Colonic mucosa (tissue), 4 donors: ENCODE measurements at regions not wholly inside any gene's neighbourhood (a gene's known extent, or its start where the extent isn't known, plus 50 kb on each side); places are given as distances from the start of the nearest gene placed in this dataset.

Source experiments
- DNase-seq: peaks from one replicate; pipeline ENCODE4 v3.0.0-alpha.2; 2020
- H3K27ac ChIP-seq: fragments of 200-600 bp; one replicate; pipeline ENCODE4 v1.8.0; 2021
- H3K27me3 ChIP-seq: fragments of 200-600 bp; one replicate; pipeline ENCODE4 v1.8.0; 2021
- H3K36me3 ChIP-seq: fragments of 200-600 bp; one replicate; pipeline ENCODE4 v1.8.0; 2021
- H3K4me1 ChIP-seq: fragments of 200-600 bp; one replicate; pipeline ENCODE4 v1.8.0; 2021; ENCODE audit warnings: mild to moderate bottlenecking
- H3K4me3 ChIP-seq: fragments of 200-600 bp; one replicate; pipeline ENCODE4 v1.8.0; 2021
- H3K9ac ChIP-seq, 2 donors: one replicate each; pipeline ENCODE4 v1.7.0; 2013; ENCODE audit warnings: control low read depth in 2 of 2, low read depth in 2 of 2, low read length in 2 of 2
- H3K9me3 ChIP-seq: fragments of 200-600 bp; one replicate; pipeline ENCODE4 v1.8.0; 2021
- intact Hi-C: fragments of 100-400 bp; cut with DNase I; formaldehyde crosslinking; loops from one replicate; pipeline ENCODE4 v1.14.1; 2022
- TF ChIP-seq, protein P1 (sequence below): fragments of 200-600 bp; IDR thresholded peaks from one replicate; pipeline ENCODE4 v1.8.0; 2022; ENCODE audit warnings: antibody characterized with exemption, mild to moderate bottlenecking
- donor health status: healthy.
- donor health status: DM: no; HTN: no; CAD: no.
- donor health status: DM: no; HTN: no; CAD: no.

DNA sequence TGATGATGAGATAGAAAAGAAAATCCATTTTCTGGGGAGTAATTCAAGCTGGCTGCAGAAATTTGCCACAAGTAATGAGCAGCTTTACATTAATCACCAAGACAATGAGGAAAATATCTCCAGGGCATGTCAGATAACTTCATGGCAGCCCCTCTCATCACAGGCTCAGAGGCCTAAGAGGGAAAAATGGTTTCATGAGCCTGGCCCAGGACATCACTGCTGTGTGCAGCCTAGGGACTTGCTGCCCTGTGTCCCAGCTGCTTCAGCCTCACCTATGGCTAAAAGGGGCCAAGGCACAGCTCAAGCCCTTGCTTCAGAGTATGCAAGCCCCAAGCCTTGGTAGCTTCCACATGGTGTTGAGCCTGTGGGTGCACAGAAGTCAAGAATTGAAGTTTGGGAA lies 161.7 kb downstream of the OPA1 start:
- TF ChIP-seq, protein P1, sequence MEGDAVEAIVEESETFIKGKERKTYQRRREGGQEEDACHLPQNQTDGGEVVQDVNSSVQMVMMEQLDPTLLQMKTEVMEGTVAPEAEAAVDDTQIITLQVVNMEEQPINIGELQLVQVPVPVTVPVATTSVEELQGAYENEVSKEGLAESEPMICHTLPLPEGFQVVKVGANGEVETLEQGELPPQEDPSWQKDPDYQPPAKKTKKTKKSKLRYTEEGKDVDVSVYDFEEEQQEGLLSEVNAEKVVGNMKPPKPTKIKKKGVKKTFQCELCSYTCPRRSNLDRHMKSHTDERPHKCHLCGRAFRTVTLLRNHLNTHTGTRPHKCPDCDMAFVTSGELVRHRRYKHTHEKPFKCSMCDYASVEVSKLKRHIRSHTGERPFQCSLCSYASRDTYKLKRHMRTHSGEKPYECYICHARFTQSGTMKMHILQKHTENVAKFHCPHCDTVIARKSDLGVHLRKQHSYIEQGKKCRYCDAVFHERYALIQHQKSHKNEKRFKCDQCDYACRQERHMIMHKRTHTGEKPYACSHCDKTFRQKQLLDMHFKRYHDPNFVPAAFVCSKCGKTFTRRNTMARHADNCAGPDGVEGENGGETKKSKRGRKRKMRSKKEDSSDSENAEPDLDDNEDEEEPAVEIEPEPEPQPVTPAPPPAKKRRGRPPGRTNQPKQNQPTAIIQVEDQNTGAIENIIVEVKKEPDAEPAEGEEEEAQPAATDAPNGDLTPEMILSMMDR = no peak
- no peak overlapping the region for H3K27ac ChIP-seq
- DNase-seq = no peak
- no peaks in the 10 kb centered on the region for H3K4me1 ChIP-seq
- no peaks in the 10 kb centered on the region for H3K27me3 ChIP-seq
- intact Hi-C loops = no loop called here
- no peaks in the 10 kb centered on the region for H3K36me3 ChIP-seq
- no peaks in the 10 kb centered on the region for H3K9me3 ChIP-seq
- H3K4me3 ChIP-seq = no peak overlapping the region
- no peak overlapping the region for H3K9ac ChIP-seq

DNA sequence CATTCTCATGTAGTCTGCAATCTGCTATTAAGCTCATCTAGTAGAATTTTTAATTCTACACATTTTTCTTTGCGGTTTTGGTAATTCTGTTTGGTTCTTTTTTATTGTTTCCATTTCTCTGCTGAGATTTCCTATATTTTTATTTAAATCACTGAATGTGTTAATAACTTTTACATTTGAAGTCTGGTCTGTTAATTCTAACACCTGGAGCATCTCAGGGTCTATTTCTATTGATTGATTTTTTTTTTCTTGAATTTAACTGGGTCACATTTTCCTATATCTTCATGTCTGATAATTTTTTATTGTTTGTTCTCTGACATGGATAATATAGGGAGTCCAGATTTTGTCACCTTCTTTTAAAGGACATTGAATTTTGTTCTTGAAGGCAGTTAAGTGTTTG lies 163.5 kb downstream of the OPA1 start:
- intact Hi-C loops = no loop called here
- no peak overlapping the region for H3K4me3 ChIP-seq
- TF ChIP-seq, protein P1 = no peak

DNA sequence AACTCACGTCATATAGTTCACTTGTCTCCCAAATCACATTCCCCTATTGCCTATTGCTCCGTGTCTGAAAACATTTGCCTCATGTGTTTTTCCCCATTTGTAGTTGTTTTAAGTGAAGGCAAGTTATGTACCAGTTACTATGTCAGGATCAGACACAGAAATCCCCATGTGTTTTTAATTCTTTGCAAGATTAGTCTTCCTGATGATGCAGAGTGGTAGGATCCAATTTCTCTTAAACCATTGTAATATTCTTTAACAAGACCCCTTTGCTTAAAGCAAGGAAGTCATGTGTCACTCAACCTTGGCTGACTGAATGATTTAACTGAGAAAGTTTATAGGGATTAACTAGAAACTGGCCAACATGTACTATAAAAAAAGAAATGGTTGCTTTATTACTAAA lies 164.4 kb downstream of the OPA1 start:
- TF ChIP-seq, protein P1 = no peak
- no peaks in the 10 kb centered on the region for H3K9me3 ChIP-seq
- intact Hi-C loops = no loop called here

More for the DNA sequence above, 163.5 kb downstream of the OPA1 start:
- Histone ChIP-seq H3K27me3 (no peaks in the 10 kb centered on the region), H3K4me1 (no peaks in the 10 kb centered on the region), H3K9me3 (no peaks in the 10 kb centered on the region), H3K36me3 (no peaks in the 10 kb centered on the region), H3K27ac (no peak overlapping the region), H3K9ac (no peak overlapping the region)
- no peak for DNase-seq

DNA sequence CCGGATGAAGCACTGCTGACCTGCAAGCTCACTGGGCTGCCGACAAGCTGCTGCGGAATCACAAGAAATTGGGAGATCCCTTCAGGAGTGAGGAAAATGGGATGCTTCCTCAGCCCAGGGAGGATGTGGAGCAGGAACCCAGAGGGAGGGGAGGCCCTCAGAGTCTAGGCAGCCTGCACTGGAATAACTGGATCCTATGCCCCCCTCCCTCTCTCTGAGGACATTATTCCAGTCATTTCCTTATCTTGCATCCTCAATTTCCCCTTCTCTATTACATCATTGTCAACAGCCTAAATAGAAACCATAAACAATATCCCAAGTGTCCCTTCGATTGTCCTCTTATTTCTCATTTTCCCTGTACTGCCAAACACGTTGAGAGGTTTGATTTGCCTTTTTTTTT lies 169.0 kb downstream of the OPA1 start:
- intact Hi-C loops = no loop called here
- Histone ChIP-seq H3K9ac (no peak overlapping the region), H3K27me3 (no peaks in the 10 kb centered on the region)

More for the DNA sequence above, 164.4 kb downstream of the OPA1 start:
- DNase-seq = no peak
- Histone ChIP-seq H3K27me3 (no peaks in the 10 kb centered on the region), H3K9ac (no peak overlapping the region), H3K4me1 (no peaks in the 10 kb centered on the region), H3K36me3 (no peaks in the 10 kb centered on the region), H3K27ac (no peak overlapping the region), H3K4me3 (no peak overlapping the region)

DNA sequence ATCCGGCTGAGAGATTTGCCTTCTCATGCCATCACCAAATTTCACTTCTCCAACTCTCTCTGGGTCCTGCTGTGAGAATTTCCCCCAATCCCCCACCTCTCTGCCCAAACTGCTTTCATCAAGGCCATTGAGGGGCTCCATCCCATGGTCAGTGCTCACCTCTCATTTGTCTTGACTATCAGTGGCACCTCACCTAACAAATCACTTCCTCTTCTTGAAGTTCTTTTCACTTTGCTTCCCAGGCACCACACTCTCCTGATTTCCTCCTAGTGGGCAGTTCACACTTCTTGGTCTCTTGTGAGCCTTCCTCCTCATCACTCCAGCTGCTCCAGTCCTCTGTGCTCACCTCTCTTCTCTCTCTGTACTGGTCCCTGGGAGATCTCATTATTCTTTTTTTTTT lies 169.6 kb downstream of the OPA1 start:
- Histone ChIP-seq H3K4me3 (no peak overlapping the region), H3K9ac (no peak overlapping the region), H3K9me3 (no peaks in the 10 kb centered on the region), H3K27ac (no peak overlapping the region), H3K4me1 (no peaks in the 10 kb centered on the region), H3K36me3 (no peaks in the 10 kb centered on the region), H3K27me3 (no peaks in the 10 kb centered on the region)
- intact Hi-C loops = no loop called here
- DNase-seq = no peak
- TF ChIP-seq, protein P1 = no peak

More for the DNA sequence above, 169.0 kb downstream of the OPA1 start:
- TF ChIP-seq, protein P1 = no peak
- no peaks in the 10 kb centered on the region for H3K4me1 ChIP-seq
- H3K9me3 ChIP-seq = no peaks in the 10 kb centered on the region
- no peaks in the 10 kb centered on the region for H3K36me3 ChIP-seq
- H3K27ac ChIP-seq = no peak overlapping the region
- no peak overlapping the region for H3K4me3 ChIP-seq
- DNase-seq = no peak

DNA sequence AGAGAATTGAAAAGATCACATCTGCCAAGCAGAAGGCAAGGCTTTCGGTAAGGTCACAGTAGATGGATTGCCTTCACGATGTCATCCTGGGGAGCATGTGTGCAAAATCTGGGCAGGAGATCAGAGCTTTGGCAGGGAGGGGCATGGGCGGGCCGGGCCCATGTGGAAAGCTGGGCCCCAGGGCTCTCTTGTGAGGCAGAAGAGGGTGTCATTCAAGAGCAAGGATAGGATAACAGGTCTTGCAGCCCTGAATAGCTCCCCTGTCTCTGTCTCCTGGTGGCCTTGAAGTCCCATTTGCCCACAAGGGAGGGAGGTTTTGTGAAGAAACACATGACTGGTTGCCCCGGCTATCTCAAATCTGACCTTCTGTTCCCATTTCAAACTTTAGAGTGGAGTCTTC lies 172.0 kb downstream of the OPA1 start:
- intact Hi-C loops = no loop called here
- Histone ChIP-seq H3K9ac (no peak overlapping the region), H3K4me3 (no peak overlapping the region), H3K4me1 (no peaks in the 10 kb centered on the region), H3K27me3 (no peaks in the 10 kb centered on the region), H3K36me3 (no peaks in the 10 kb centered on the region), H3K9me3 (no peaks in the 10 kb centered on the region), H3K27ac (no peak overlapping the region)
- TF ChIP-seq, protein P1 = no peak
- no peak for DNase-seq
